Panc1 (cell line): ENCODE measurements at regions not wholly inside any gene's neighbourhood (a gene's known extent, or its start where the extent isn't known, plus 50 kb on each side); places are given as distances from the start of the nearest gene placed in this dataset.

Experiments
- TCF7L2 ChIP-seq: IDR thresholded peaks from 2 replicates; pipeline ENCODE4 v1.6.1; 2011; ENCODE audit warnings: mild to moderate bottlenecking, low read depth, low read length, inconsistent platforms
- TF ChIP-seq, protein P1 (sequence below): fragments of 450-650 bp; IDR thresholded peaks from 2 replicates; pipeline ENCODE4 v1.5.1; 2017; ENCODE audit warnings: mild to moderate bottlenecking

DNA sequence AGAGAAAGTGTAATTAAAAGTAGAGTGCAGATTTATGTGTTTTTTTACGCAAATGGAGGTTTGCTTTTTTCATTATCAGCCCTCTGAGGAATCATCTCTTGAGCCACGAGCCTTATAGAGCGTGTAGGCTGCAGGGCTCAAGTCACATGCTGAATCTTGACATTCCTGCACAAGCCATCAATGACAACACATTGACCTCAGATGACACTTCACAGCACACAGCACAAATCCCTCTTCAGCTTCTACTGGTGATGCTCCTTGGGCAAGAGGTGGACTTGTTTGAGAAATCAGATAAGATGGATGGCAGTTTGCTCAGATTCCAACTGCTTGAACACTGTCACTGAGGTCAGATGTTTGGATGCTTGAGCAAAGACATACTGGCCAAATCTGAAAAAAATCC is 250.6 kb downstream of the SNCA start:
- TF ChIP-seq, protein P1, sequence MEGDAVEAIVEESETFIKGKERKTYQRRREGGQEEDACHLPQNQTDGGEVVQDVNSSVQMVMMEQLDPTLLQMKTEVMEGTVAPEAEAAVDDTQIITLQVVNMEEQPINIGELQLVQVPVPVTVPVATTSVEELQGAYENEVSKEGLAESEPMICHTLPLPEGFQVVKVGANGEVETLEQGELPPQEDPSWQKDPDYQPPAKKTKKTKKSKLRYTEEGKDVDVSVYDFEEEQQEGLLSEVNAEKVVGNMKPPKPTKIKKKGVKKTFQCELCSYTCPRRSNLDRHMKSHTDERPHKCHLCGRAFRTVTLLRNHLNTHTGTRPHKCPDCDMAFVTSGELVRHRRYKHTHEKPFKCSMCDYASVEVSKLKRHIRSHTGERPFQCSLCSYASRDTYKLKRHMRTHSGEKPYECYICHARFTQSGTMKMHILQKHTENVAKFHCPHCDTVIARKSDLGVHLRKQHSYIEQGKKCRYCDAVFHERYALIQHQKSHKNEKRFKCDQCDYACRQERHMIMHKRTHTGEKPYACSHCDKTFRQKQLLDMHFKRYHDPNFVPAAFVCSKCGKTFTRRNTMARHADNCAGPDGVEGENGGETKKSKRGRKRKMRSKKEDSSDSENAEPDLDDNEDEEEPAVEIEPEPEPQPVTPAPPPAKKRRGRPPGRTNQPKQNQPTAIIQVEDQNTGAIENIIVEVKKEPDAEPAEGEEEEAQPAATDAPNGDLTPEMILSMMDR: no peak
- no peak for TF ChIP-seq TCF7L2
